Cardiac muscle cell (in vitro differentiated cells and primary cell): ENCODE measurements at regions not wholly inside any gene's neighbourhood (a gene's known extent, or its start where the extent isn't known, plus 50 kb on each side); places are given as distances from the start of the nearest gene placed in this dataset.

Source experiments
- DNase-seq, 2 donors: peaks; one replicate each; pipeline versions ENCODE4 v3.0.0 to v3.0.0-alpha.2; 2010 to 2017; ENCODE audit warnings: low read depth in 1 of 2, low spot score in 1 of 2
- H3K27ac ChIP-seq: fragments of 200-600 bp; sonication (generic); 2 replicates; pipeline ENCODE4 v1.5.1; 2016
- H3K27me3 ChIP-seq: fragments of 200-600 bp; sonication (generic); 2 replicates; pipeline ENCODE4 v1.6.0; 2016; ENCODE audit warnings: control low read depth
- H3K36me3 ChIP-seq: fragments of 200-600 bp; sonication (generic); 2 replicates; pipeline ENCODE4 v1.5.1; 2016; ENCODE audit warnings: control low read depth
- H3K4me1 ChIP-seq: fragments of 200-600 bp; sonication (generic); 2 replicates; pipeline ENCODE4 v1.8.1; 2017; ENCODE audit warnings: low read depth, mild to moderate bottlenecking, mixed run types
- H3K4me3 ChIP-seq: fragments of 200-600 bp; sonication (generic); 2 replicates; pipeline ENCODE4 v1.5.1; 2016; ENCODE audit warnings: mild to moderate bottlenecking
- H3K9me3 ChIP-seq: fragments of 200-600 bp; sonication (generic); 2 replicates; pipeline ENCODE4 v1.5.1; 2017; ENCODE audit warnings: low read depth, mild to moderate bottlenecking, control low read depth
- CTCF ChIP-seq: IDR thresholded peaks from 2 replicates; pipeline ENCODE4 v1.5.1; 2012; ENCODE audit warnings: low read depth, mild to moderate bottlenecking, low read length

DNA sequence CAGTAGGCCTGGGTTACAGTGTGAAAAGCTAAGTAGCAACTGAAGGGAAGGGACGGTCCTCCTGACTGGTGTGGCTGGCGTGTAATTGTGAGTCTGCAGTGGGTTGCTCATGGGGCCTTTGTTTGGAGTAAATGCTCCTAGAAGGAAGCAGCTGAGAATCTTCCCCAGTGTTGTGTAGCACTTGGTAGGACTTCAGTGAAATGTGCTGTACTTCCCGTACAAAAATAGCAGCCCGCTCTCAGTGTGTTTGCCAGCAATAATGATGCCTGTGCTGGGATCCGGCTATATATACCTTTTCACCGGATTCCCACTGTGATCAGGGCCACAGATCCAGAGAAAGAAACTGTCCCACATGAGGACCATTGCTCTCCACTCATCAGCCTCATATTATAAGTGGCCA, 175.7 kb upstream of the NTM start:
- peaks cover 6% of the 10 kb centered on the region for H3K4me1 ChIP-seq
- no peak for DNase-seq
- H3K27ac ChIP-seq = no peak overlapping the region
- TF ChIP-seq CTCF = no peak
- no peaks in the 10 kb centered on the region for H3K9me3 ChIP-seq
- H3K36me3 ChIP-seq = no peaks in the 10 kb centered on the region
- no peaks in the 10 kb centered on the region for H3K27me3 ChIP-seq
- H3K4me3 ChIP-seq = no peak overlapping the region

DNA sequence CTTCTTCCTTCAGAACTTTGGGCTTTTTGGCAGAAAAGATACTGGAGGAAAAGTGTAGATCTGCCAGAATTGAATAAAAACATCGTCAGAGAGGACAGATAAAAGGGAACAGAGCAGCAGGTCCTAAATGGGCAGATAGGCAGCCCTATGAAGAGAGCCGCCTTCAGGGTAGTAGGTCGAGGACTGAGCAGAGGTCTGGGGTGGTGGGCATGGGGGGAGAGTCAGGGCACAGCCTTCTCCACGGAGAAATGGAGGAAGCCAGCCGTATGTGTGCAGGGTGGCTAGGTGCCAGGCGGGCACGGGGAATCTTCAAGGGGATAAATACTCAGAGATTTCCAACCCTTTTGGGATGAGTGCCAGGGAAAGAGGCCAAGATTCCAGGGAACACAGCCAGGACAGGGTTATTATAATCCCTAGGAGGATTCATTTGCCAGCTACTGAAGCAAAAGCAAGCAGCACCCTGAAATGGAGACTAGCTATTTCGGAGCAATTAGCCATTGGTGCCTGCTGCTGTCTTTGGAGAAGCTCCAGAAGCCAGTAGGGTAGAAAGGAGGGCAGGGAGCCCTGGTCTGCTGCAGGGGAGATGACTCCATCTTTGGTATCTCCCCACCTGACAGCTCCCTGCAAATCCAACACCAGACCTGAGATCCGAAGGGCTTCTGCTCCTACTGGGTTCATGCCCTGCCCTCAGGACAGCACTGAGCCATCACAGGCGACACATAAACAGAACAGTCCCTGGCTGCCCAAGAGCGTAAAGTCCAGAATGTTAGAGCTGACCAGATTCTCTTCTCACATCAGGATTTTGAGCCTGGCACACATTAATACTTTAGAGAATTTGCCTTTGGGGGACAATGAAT, 174.5 kb upstream of the NTM start:
- no peaks in the 10 kb centered on the region for H3K36me3 ChIP-seq
- H3K27ac ChIP-seq = no peak overlapping the region
- no peak for TF ChIP-seq CTCF
- H3K4me1 ChIP-seq = peaks cover 6% of the 10 kb centered on the region
- H3K9me3 ChIP-seq = no peaks in the 10 kb centered on the region
- no peaks in the 10 kb centered on the region for H3K27me3 ChIP-seq
- H3K4me3 ChIP-seq = no peak overlapping the region
- DNase-seq = peak in 1 of 2 donors; percentile 64

DNA sequence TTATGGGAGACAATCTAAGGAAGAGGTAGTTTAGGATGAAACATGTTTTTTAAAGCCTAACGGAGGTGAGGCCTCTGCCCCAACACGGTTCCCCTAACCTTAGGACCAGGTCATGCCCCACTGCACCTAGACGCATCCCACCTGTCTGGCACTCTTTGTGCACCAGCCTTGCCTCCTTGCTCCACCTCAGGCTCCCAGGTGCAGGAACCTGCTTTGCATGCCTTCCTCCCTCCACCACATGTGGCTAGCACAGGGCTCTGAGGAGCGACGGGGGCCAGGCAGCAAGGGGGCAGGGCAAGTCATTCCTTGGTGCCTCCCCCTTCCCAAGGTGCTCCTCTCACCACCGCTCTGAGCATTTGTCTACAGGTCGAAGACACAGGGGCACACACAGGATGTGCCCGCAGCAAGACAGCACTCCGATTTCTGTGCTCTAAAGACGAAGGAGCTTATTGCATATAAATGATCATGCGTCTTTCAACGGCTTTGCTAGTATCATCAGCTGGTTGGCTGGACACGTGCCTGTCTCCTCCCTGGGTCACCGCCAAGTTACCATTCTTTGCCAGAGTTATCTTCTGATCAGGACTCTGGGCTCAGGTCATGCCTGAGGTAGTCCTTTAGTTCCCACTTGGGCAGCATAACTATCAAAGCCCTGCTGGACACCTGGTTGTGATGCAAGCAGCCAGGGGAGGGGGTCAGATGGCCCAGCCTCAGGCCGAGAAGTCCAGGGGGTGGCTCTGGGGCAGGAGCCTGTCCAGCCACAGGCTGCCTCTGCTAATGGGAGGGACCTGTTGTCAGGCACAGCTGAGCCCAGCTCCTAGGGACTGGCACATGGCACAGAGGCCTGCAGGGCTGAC, 172.0 kb upstream of the NTM start:
- TF ChIP-seq CTCF = no peak
- H3K4me3 ChIP-seq = no peak overlapping the region
- H3K27ac ChIP-seq = no peak overlapping the region
- no peaks in the 10 kb centered on the region for H3K9me3 ChIP-seq
- no peak for DNase-seq
- no peaks in the 10 kb centered on the region for H3K27me3 ChIP-seq
- peaks cover 5% of the 10 kb centered on the region for H3K4me1 ChIP-seq
- H3K36me3 ChIP-seq = no peaks in the 10 kb centered on the region

DNA sequence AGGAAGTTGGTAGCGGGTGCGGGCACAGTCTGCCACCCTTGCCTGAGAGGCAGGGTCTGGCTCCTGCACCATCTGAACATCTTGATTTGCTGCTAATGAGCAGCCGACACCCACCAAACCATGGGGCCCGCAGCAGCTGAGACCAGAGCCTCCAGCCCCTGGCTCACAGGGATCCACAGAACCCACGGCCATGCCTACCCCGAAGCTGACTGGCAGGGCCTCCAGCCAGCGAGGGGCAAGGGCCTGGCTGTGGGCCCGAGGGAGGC, 171.5 kb upstream of the NTM start:
- no peak for TF ChIP-seq CTCF
- H3K9me3 ChIP-seq = no peaks in the 10 kb centered on the region
- no peak for DNase-seq
- no peaks in the 10 kb centered on the region for H3K27me3 ChIP-seq
- no peak overlapping the region for H3K27ac ChIP-seq
- no peaks in the 10 kb centered on the region for H3K36me3 ChIP-seq
- H3K4me3 ChIP-seq = no peak overlapping the region
- no peaks in the 10 kb centered on the region for H3K4me1 ChIP-seq

DNA sequence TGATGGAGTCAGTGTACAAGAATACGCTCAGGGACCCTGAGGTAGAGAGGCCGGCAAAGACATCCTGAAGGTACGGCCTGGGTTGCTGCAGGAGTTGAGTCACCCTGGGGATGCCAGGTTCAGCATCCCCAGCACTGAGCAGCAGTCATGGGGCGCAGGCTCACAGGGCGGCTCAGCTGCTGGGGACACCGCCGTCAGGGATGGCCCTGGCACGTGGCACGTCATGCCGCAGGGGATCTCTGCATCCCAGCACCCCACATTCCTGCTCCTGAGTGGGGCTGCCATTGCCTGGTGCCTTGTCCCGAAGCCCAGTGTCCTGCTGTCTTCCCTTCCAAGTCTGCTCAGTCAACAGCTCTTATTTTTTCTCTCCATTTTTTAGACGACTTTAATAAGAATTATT, 168.7 kb upstream of the NTM start:
- no peaks in the 10 kb centered on the region for H3K27me3 ChIP-seq
- DNase-seq = no peak
- H3K4me3 ChIP-seq = no peak overlapping the region
- H3K4me1 ChIP-seq = no peaks in the 10 kb centered on the region
- no peaks in the 10 kb centered on the region for H3K9me3 ChIP-seq
- H3K27ac ChIP-seq = no peak overlapping the region
- TF ChIP-seq CTCF = no peak
- no peaks in the 10 kb centered on the region for H3K36me3 ChIP-seq
